GM23338 (cell line): ENCODE measurements at regions not wholly inside any gene's neighbourhood (a gene's known extent, or its start where the extent isn't known, plus 50 kb on each side); places are given as distances from the start of the nearest gene placed in this dataset.

Source experiments
- ATAC-seq: fragments of 200-7000 bp; cut with Tn5 transposase; 3 replicates; pipeline ENCODE4 v1.9.1; 2020
- DNase-seq: peaks from one replicate; pipeline ENCODE4 v3.0.0-alpha.2; 2015; ENCODE audit warnings: low spot score
- H2AFZ ChIP-seq: fragments of 200-600 bp; sonication (generic); 2 replicates; pipeline ENCODE4 v1.8.0; 2016; ENCODE audit warnings: antibody characterized with exemption, mild to moderate bottlenecking, moderate library complexity
- H3F3A ChIP-seq: fragments of 200-600 bp; sonication (generic); replicated peaks from 2 replicates; pipeline ENCODE4 v1.8.0; 2017; ENCODE audit warnings: antibody characterized with exemption, mixed run types, low read depth
- H3K27ac ChIP-seq: fragments of 200-600 bp; sonication (generic); 2 replicates; pipeline ENCODE4 v1.6.1; 2016; ENCODE audit warnings: low read depth
- H3K27me3 ChIP-seq: fragments of 200-600 bp; sonication (generic); 2 replicates; pipeline ENCODE4 v1.8.0; 2016; ENCODE audit warnings: mild to moderate bottlenecking, mixed run types, moderate library complexity; ENCODE audit not compliant: insufficient read depth
- H3K36me3 ChIP-seq: fragments of 200-600 bp; sonication (generic); 2 replicates; pipeline ENCODE4 v1.8.0; 2016; ENCODE audit warnings: mild to moderate bottlenecking; ENCODE audit not compliant: insufficient read depth
- H3K4me1 ChIP-seq: fragments of 200-600 bp; sonication (generic); 2 replicates; pipeline ENCODE4 v1.8.0; 2016; ENCODE audit warnings: mild to moderate bottlenecking, moderate library complexity; ENCODE audit not compliant: insufficient read depth
- H3K4me2 ChIP-seq: fragments of 200-600 bp; sonication (generic); 2 replicates; pipeline ENCODE4 v1.7.1; 2017; ENCODE audit warnings: mixed run types
- H3K4me3 ChIP-seq: fragments of 200-600 bp; sonication (generic); 2 replicates; pipeline ENCODE4 v1.6.1; 2016; ENCODE audit warnings: mixed run types
- H3K79me2 ChIP-seq: fragments of 200-600 bp; sonication (generic); replicated peaks from 2 replicates; pipeline ENCODE4 v1.8.0; 2017; ENCODE audit warnings: mild to moderate bottlenecking; ENCODE audit not compliant: insufficient read depth
- H3K9me2 ChIP-seq: fragments of 200-600 bp; sonication (generic); 2 replicates; pipeline ENCODE4 v1.8.0; 2017; ENCODE audit not compliant: insufficient read depth
- H4K20me1 ChIP-seq: fragments of 200-600 bp; sonication (generic); replicated peaks from 2 replicates; pipeline ENCODE4 v1.8.0; 2017; ENCODE audit warnings: mild to moderate bottlenecking; ENCODE audit not compliant: insufficient read depth
- H3K27ac Mint-ChIP-seq: 2 replicates; pipeline ENCODE4 v1.8.0; 2020; ENCODE audit warnings: inconsistent platforms, mild to moderate bottlenecking, moderate library complexity, mixed read lengths
- H3K27me3 Mint-ChIP-seq: 3 replicates; pipeline ENCODE4 v1.8.0; 2022; ENCODE audit warnings: low read depth, mild to moderate bottlenecking, moderate library complexity, mixed read lengths, inconsistent platforms; ENCODE audit not compliant: insufficient read depth, poor library complexity
- H3K36me3 Mint-ChIP-seq: 3 replicates; pipeline ENCODE4 v1.8.0; 2021; ENCODE audit warnings: low read depth, mild to moderate bottlenecking, inconsistent platforms, moderate library complexity, mixed read lengths
- H3K4me1 Mint-ChIP-seq: 3 replicates; pipeline ENCODE4 v1.8.0; 2020; ENCODE audit warnings: mild to moderate bottlenecking, inconsistent platforms, mixed read lengths
- H3K4me3 Mint-ChIP-seq: 3 replicates; pipeline ENCODE4 v1.8.0; 2021; ENCODE audit warnings: moderate library complexity, mild to moderate bottlenecking, inconsistent platforms, mixed read lengths
- H3K9me3 Mint-ChIP-seq: 3 replicates; pipeline ENCODE4 v1.8.0; 2020; ENCODE audit warnings: moderate library complexity, mild to moderate bottlenecking, inconsistent platforms, mixed read lengths
- CREB1 ChIP-seq: fragments of 250-450 bp; sonication (Bioruptor Pico); IDR thresholded peaks from 2 replicates; pipeline ENCODE4 v1.5.0; 2020; ENCODE audit warnings: low read depth, mild to moderate bottlenecking, moderate library complexity
- CTCF ChIP-seq, 2 experiments: fragments of 200-600 bp in 1 of 2; sonication (generic) in 1 of 2; conservative IDR thresholded peaks; 2 replicates each; pipeline versions ENCODE4 v1.5.1 to v1.6.1; 2016 to 2017; ENCODE audit warnings: antibody characterized with exemption in 2 of 2, low read depth in 2 of 2, mild to moderate bottlenecking in 2 of 2, moderate library complexity in 1 of 2
- ETS1 ChIP-seq: IDR thresholded peaks from 2 replicates; pipeline ENCODE4 v1.6.1; 2016; ENCODE audit warnings: antibody characterized with exemption
- EZH2 ChIP-seq: fragments of 200-600 bp; sonication (generic); IDR thresholded peaks from one replicate; pipeline ENCODE4 v1.8.0; 2017; ENCODE audit warnings: antibody characterized with exemption, mild to moderate bottlenecking, low read depth; ENCODE audit not compliant: unreplicated experiment
- EZH2phosphoT487 ChIP-seq: fragments of 200-600 bp; sonication (generic); IDR thresholded peaks from one replicate; pipeline ENCODE4 v1.8.1; 2018; ENCODE audit warnings: antibody characterized with exemption; ENCODE audit not compliant: unreplicated experiment
- JUNB ChIP-seq: IDR thresholded peaks from one replicate; pipeline ENCODE4 v1.6.1; 2016; ENCODE audit warnings: antibody characterized with exemption; ENCODE audit not compliant: unreplicated experiment
- NANOG ChIP-seq: IDR thresholded peaks from 2 replicates; pipeline ENCODE4 v1.6.1; 2016; ENCODE audit warnings: antibody characterized with exemption, borderline replicate concordance
- POLR2AphosphoS5 ChIP-seq: IDR thresholded peaks from 2 replicates; pipeline ENCODE4 v1.6.1; 2016; ENCODE audit warnings: antibody characterized with exemption, low read depth
- REST ChIP-seq: IDR thresholded peaks from one replicate; pipeline ENCODE4 v1.6.1; 2018; ENCODE audit warnings: antibody characterized with exemption; ENCODE audit not compliant: unreplicated experiment
- STAT1 ChIP-seq: IDR thresholded peaks from one replicate; pipeline ENCODE4 v1.6.1; 2016; ENCODE audit warnings: antibody characterized with exemption; ENCODE audit not compliant: unreplicated experiment
- ZNF114 ChIP-seq: fragments of 250-450 bp; sonication (Bioruptor Pico); IDR thresholded peaks from 2 replicates; pipeline ENCODE4 v1.5.0; 2020; ENCODE audit warnings: mild to moderate bottlenecking, moderate library complexity
- ZNF331 ChIP-seq: fragments of 250-450 bp; sonication (Bioruptor Pico); IDR thresholded peaks from 2 replicates; pipeline ENCODE4 v1.5.0; 2020; ENCODE audit warnings: low read depth, mild to moderate bottlenecking, moderate library complexity
- ZNF462 ChIP-seq: fragments of 250-450 bp; sonication (Bioruptor Pico); IDR thresholded peaks from 2 replicates; pipeline ENCODE4 v1.5.0; 2020; ENCODE audit warnings: mild to moderate bottlenecking, moderate library complexity

GRCh38 chr12:59845293-59845692 is 249.5 kb downstream of the SLC16A7 start:
- H3K27ac Mint-ChIP-seq: no peak overlapping the region

More at GRCh38 chr12:59845293-59845692, 249.5 kb downstream of the SLC16A7 start:
- no peaks in the 10 kb centered on the region; the same call in 2 of the 3 replicates for H3K9me3 Mint-ChIP-seq
- H3K27ac ChIP-seq: no peak overlapping the region
- DNase-seq: no peak
- no peak overlapping the region for H3K4me3 Mint-ChIP-seq
- H3K9me2 ChIP-seq: peaks cover 5% of the 10 kb centered on the region
- H4K20me1 ChIP-seq: no peaks in the 10 kb centered on the region
- no peaks in the 10 kb centered on the region for H3K27me3 ChIP-seq
- H3K4me1 Mint-ChIP-seq: peaks cover 37% of the 10 kb centered on the region
- H3K27me3 Mint-ChIP-seq: no peaks in the 10 kb centered on the region
- peaks cover 28% of the 10 kb centered on the region for H3K4me1 ChIP-seq
- H3K36me3 ChIP-seq: no peaks in the 10 kb centered on the region
- no peak overlapping the region for H3K4me3 ChIP-seq
- no peaks in the 10 kb centered on the region for H3F3A ChIP-seq
- no peaks in the 10 kb centered on the region for H3K36me3 Mint-ChIP-seq
- H2AFZ ChIP-seq: no peak overlapping the region
- ATAC-seq: no peak
- no peaks in the 10 kb centered on the region for H3K79me2 ChIP-seq
- no peak for TF ChIP-seq REST
- no peak for TF ChIP-seq JUNB
- no peak for TF ChIP-seq CREB1 (CRISPR knock-in tag)
- no peak for TF ChIP-seq EZH2phosphoT487
- no peak for TF ChIP-seq ZNF462 (CRISPR knock-in tag)
- TF ChIP-seq ZNF114: no peak
- no peak for TF ChIP-seq EZH2
- TF ChIP-seq ETS1: no peak
- no peak for TF ChIP-seq STAT1
- TF ChIP-seq NANOG: no peak
- no peak for TF ChIP-seq CTCF (conservative IDR thresholded peaks at IDR 0.05; ENCODE audit: low read depth in 2 of 2)
- no peak for TF ChIP-seq ZNF331 (CRISPR knock-in tag)
- no peak for TF ChIP-seq POLR2AphosphoS5
- no peak overlapping the region for H3K4me2 ChIP-seq
